Large intestine (tissue), 3 donors: ENCODE measurements at regions not wholly inside any gene's neighbourhood (a gene's known extent, or its start where the extent isn't known, plus 50 kb on each side); places are given as distances from the start of the nearest gene placed in this dataset.

Source experiments
- DNase-seq, 2 donors: peaks; one replicate each; pipeline versions ENCODE4 v3.0.0 to v3.0.0-alpha.2; 2013
- H3K27ac ChIP-seq: one replicate; pipeline ENCODE4 v1.5.1; 2013; ENCODE audit warnings: low read length
- H3K27me3 ChIP-seq: 2 replicates; pipeline ENCODE4 v1.6.1; 2013; ENCODE audit warnings: low read length; ENCODE audit not compliant: control insufficient read depth, insufficient read depth
- H3K36me3 ChIP-seq: 2 replicates; pipeline ENCODE4 v1.6.1; 2013; ENCODE audit warnings: low read length; ENCODE audit not compliant: control insufficient read depth, insufficient read depth
- H3K4me1 ChIP-seq: one replicate; pipeline ENCODE4 v1.6.1; 2013; ENCODE audit warnings: low read length; ENCODE audit not compliant: control insufficient read depth, insufficient read depth
- H3K4me3 ChIP-seq: one replicate; pipeline ENCODE4 v1.5.1; 2013; ENCODE audit warnings: low read length
- H3K9me3 ChIP-seq: one replicate; pipeline ENCODE4 v1.6.1; 2013; ENCODE audit warnings: mild to moderate bottlenecking, low read depth, low read length, moderate library complexity; ENCODE audit not compliant: control insufficient read depth
- WGBS: methylation state at CpG from one replicate; pipeline ENCODE4 v1.1.5; 2013; ENCODE audit warnings: low lambda C conversion rate; ENCODE audit not compliant: insufficient coverage; 5-methylcytosine and 5-hydroxymethylcytosine counted together

DNA sequence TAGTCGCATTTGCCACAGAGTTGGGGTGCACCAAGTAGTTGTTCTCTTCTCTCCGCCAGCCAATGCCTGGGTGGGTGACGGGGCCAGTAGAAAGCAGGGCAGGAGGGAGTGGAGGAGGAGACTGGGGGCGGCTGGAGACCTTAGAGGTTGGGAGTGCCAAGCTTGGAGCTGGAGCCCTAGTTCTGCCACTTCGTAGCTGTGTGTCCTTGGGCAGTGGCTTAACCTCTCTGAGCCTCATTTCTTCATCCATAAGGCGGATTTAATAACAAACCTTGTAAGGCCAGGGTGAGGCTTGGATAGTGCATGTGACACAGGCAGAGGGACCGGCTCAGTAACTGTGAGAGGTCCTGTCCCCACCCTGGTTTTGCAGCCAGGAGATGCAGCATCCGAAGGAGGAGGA is 81.1 kb upstream of the LHX5 start:
- no peak for DNase-seq
- no peaks in the 10 kb centered on the region for H3K36me3 ChIP-seq
- no peaks in the 10 kb centered on the region for H3K4me1 ChIP-seq
- H3K9me3 ChIP-seq = no peaks in the 10 kb centered on the region
- no CpG with 5 or more reads among the region's 8 CpGs for WGBS
- H3K27ac ChIP-seq = no peak overlapping the region
- H3K27me3 ChIP-seq = no peaks in the 10 kb centered on the region
- H3K4me3 ChIP-seq = no peak overlapping the region

- H3K36me3 ChIP-seq = no peaks in the 10 kb centered on the region
- 93% methylated on average over 3 of the region's 4 CpGs for WGBS
- no peaks in the 10 kb centered on the region for H3K4me1 ChIP-seq
- no peak for DNase-seq
- H3K27me3 ChIP-seq = peaks cover 2% of the 10 kb centered on the region
- no peak overlapping the region for H3K4me3 ChIP-seq
- no peak overlapping the region for H3K27ac ChIP-seq
- H3K9me3 ChIP-seq = no peaks in the 10 kb centered on the region
Observed at GRCh38 chr12:113551563-113551962, 79.9 kb upstream of the LHX5 start.

DNA sequence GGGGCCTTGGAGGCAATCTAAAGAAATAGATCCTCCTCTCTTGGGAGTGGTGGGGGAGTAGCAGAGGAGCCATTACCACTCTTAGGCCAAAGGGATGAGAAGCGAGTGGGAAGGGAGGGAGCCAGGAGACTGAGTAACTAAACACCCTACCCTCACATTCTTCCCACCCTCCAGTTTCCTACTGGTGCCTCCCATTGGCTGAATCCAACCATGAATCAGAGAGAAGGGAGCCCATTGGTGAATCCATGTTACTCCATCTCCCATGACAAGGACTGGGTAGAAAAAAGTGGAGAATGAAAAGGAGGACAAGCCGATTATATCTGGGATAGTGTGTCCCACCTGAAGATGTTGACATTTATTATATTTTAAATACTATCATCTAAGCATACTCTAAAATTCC is 76.8 kb upstream of the LHX5 start:
- WGBS = 100% methylated on average over 1 of the region's 2 CpGs

DNA sequence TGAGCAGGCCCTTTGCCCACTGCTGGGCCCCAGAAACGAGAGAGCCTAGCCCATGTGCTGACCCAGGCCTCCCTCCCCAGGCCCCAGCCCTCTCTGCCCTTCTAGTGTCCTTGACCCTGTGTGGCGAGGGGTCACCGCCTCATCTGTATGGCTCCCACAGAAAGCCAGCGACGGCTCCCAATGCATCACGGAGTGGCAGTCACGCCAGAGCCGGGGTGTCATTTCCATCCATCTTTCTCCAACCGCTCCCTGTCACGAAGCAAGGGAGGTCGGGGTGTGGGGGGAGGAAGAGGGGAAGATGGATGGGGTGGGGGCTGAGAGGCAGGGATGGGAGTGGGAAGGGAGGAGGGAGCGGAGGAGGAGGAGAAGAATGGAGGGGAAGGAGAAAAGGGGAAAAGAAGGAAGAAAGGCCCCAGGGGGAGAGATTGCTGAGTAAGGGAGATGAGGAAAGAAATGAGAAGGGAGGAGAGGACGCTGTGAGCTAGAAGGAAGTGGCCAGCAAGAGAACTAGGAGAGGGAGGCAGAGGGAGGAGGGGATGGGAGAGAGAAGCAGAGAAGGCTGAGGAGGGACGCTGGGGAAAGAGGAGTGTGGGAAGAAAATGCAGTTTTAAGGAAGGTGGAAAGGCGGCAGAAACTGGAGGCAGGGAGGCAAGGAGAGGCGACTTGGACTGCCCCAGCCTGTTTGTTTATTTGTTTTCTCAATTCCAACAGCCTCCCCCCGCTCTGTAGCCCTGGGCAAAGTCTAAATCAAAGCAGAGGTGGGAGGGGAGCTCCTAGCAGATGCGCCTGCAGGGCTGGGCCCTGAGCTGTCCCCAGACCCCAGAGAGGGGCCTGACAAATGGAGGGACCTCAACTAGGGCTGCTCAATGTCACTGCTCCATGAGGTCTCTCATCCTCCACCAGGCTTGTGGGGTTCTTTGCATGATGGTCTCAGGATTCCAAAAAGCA is 75.5 kb upstream of the LHX5 start:
- no peak for DNase-seq
- WGBS = 42% methylated on average over 2 of the region's 18 CpGs
- no peak overlapping the region for H3K4me3 ChIP-seq
- H3K27ac ChIP-seq = no peak overlapping the region
- no peaks in the 10 kb centered on the region for H3K4me1 ChIP-seq
- H3K27me3 ChIP-seq = peaks cover 5% of the 10 kb centered on the region
- H3K36me3 ChIP-seq = no peaks in the 10 kb centered on the region
- no peaks in the 10 kb centered on the region for H3K9me3 ChIP-seq

More for the DNA sequence above, 76.8 kb upstream of the LHX5 start:
- no peak for DNase-seq
- Histone ChIP-seq H3K4me3 (no peak overlapping the region), H3K36me3 (no peaks in the 10 kb centered on the region), H3K27me3 (peaks cover 5% of the 10 kb centered on the region), H3K4me1 (no peaks in the 10 kb centered on the region), H3K27ac (no peak overlapping the region), H3K9me3 (no peaks in the 10 kb centered on the region)

DNA sequence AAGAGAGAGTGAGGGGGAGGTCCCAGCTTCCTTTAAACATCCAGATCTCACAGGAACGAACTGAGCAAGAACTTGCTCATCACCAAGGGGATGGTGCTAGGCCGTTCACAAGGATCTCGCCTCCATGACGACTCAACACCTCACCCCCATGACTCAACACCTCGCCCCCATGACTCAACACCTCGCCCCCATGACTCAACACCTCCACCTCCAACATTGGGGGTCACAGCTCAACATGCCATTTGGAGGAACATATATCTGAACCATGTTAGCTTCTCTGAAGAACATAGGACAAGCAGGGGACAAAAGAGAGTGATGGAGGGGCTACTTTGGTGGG is 66.0 kb upstream of the LHX5 start:
- no peak for DNase-seq
- Histone ChIP-seq H3K4me3 (no peak overlapping the region), H3K36me3 (no peaks in the 10 kb centered on the region), H3K27ac (no peak overlapping the region), H3K27me3 (peaks cover 10% of the 10 kb centered on the region), H3K4me1 (no peaks in the 10 kb centered on the region), H3K9me3 (no peaks in the 10 kb centered on the region)
- WGBS = no CpG with 5 or more reads among the region's 6 CpGs

- H3K27me3 ChIP-seq = peaks cover 10% of the 10 kb centered on the region
- H3K27ac ChIP-seq = no peak overlapping the region
- no peaks in the 10 kb centered on the region for H3K9me3 ChIP-seq
- WGBS = no CpG with 5 or more reads among the region's 11 CpGs
- no peak for DNase-seq
- H3K4me1 ChIP-seq = no peaks in the 10 kb centered on the region
- no peak overlapping the region for H3K4me3 ChIP-seq
- no peaks in the 10 kb centered on the region for H3K36me3 ChIP-seq
Observed at GRCh38 chr12:113537046-113537750, 65.5 kb upstream of the LHX5 start.

DNA sequence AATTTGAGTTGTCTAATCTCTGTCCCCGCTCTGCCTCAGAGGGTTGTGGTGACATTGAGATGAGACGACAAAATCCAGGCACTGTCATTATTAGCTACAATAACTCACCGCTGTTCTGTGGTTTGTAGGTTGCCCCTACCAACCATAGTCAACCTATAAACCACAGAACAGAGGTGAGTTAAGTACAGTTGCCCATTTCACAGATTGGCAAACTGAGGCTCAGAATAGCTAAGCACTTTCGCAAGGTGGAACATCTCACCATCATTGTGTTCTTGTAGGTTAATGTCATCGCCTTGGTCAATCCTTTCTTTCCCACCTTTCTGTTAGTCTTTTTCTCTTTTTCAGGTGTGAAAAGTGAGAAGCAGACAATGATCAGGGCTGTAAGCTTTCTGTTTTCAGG is 63.4 kb upstream of the LHX5 start:
- H3K4me1 ChIP-seq = no peaks in the 10 kb centered on the region
- H3K36me3 ChIP-seq = no peaks in the 10 kb centered on the region
- no peak overlapping the region for H3K27ac ChIP-seq
- no peaks in the 10 kb centered on the region for H3K9me3 ChIP-seq
- peaks cover 10% of the 10 kb centered on the region for H3K27me3 ChIP-seq
- no peak overlapping the region for H3K4me3 ChIP-seq
- WGBS = 80% methylated on average over 1 of the region's 5 CpGs
- no peak for DNase-seq

DNA sequence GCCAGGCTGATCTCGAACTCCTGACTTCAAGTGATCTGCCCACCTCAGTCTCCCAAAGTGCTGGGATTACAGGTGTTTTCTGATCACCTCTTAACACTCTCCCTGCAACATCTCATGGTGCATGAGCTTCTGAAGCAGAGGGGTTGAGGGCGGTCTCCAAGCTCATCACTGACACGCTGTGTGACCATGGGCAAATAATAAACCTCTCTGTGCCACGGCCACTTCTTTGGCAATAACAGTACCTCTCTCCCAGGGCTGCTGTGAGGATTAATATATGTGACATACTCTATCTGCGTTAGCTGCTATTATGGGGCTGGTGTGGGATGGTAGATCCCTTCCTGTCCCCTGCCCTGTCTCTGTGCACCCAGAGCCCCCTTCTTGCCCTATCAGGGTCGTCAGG is 62.9 kb upstream of the LHX5 start:
- Histone ChIP-seq H3K27me3 (peaks cover 10% of the 10 kb centered on the region), H3K4me3 (no peak overlapping the region), H3K27ac (no peak overlapping the region), H3K36me3 (no peaks in the 10 kb centered on the region), H3K9me3 (no peaks in the 10 kb centered on the region), H3K4me1 (no peaks in the 10 kb centered on the region)
- no peak for DNase-seq
- WGBS = no CpG with 5 or more reads among the region's 6 CpGs

- H3K4me1 ChIP-seq = no peaks in the 10 kb centered on the region
- peaks cover 10% of the 10 kb centered on the region for H3K27me3 ChIP-seq
- 79% methylated on average over 2 of the region's 7 CpGs for WGBS
- no peak overlapping the region for H3K4me3 ChIP-seq
- DNase-seq = no peak
- no peaks in the 10 kb centered on the region for H3K36me3 ChIP-seq
- H3K9me3 ChIP-seq = no peaks in the 10 kb centered on the region
- H3K27ac ChIP-seq = no peak overlapping the region
Observed at GRCh38 chr12:113533842-113534375, 62.2 kb upstream of the LHX5 start.

DNA sequence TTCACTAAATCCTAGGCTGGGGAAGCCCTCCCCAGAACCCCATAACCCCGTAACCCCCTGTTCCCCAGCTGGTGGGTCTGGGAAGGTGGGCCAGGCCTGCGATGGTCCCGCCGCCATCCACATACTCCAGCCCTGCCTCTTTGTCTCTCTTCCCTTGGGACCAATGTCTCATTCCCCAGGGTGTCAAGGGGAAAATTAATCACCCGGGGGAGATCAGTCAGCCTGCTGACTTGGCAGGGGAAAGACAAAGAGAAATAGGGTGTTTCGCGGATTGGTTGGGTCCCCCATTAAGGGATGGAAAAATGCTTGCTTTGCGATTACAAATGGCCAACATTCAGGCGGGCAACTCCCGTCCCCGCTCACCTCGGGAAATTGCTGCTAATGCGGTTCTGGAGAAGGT is 60.6 kb upstream of the LHX5 start:
- WGBS = 84% methylated on average over 3 of the region's 13 CpGs
- peaks cover 14% of the 10 kb centered on the region for H3K27me3 ChIP-seq
- H3K4me1 ChIP-seq = no peaks in the 10 kb centered on the region

More for the DNA sequence above, 60.6 kb upstream of the LHX5 start:
- no peaks in the 10 kb centered on the region for H3K36me3 ChIP-seq
- H3K27ac ChIP-seq = no peak overlapping the region
- H3K4me3 ChIP-seq = no peak overlapping the region
- no peaks in the 10 kb centered on the region for H3K9me3 ChIP-seq
- DNase-seq = no peak
